Hepatocyte (in vitro differentiated cells): ENCODE measurements at regions not wholly inside any gene's neighbourhood (a gene's known extent, or its start where the extent isn't known, plus 50 kb on each side); places are given as distances from the start of the nearest gene placed in this dataset.
"Not testable (repeated sequence)": the region's sequence is repeated elsewhere in the genome, so short reads cannot be mapped to it uniquely, and the experiment has no call there.

Experiments
- DNase-seq: peaks from one replicate; pipeline ENCODE4 v3.0.0-alpha.2; 2016; ENCODE audit warnings: low spot score
- H2AFZ ChIP-seq: fragments of 200-600 bp; sonication (generic); 2 replicates; pipeline ENCODE4 v1.6.0; 2016; ENCODE audit warnings: antibody characterized with exemption, mild to moderate bottlenecking
- H3K27ac ChIP-seq: fragments of 200-600 bp; sonication (generic); 2 replicates; pipeline ENCODE4 v1.5.1; 2016; ENCODE audit warnings: mild to moderate bottlenecking
- H3K27me3 ChIP-seq: fragments of 200-600 bp; sonication (generic); 2 replicates; pipeline ENCODE4 v1.6.1; 2016
- H3K36me3 ChIP-seq: fragments of 200-600 bp; sonication (generic); replicated peaks from 2 replicates; pipeline ENCODE4 v1.5.1; 2016; ENCODE audit warnings: low read depth; ENCODE audit not compliant: insufficient read depth
- H3K4me1 ChIP-seq: fragments of 200-600 bp; sonication (generic); 2 replicates; pipeline ENCODE4 v1.5.1; 2016; ENCODE audit warnings: mild to moderate bottlenecking, moderate library complexity; ENCODE audit not compliant: insufficient read depth
- H3K4me2 ChIP-seq: fragments of 200-600 bp; sonication (generic); 2 replicates; pipeline ENCODE4 v1.6.0; 2016
- H3K4me3 ChIP-seq: fragments of 200-600 bp; sonication (generic); 2 replicates; pipeline ENCODE4 v1.5.1; 2016; ENCODE audit warnings: mild to moderate bottlenecking
- H3K79me2 ChIP-seq: fragments of 200-600 bp; sonication (generic); 2 replicates; pipeline ENCODE4 v1.6.0; 2017; ENCODE audit warnings: mild to moderate bottlenecking
- H3K9me2 ChIP-seq: fragments of 200-600 bp; sonication (generic); replicated peaks from 2 replicates; pipeline ENCODE4 v1.6.0; 2017; ENCODE audit warnings: mild to moderate bottlenecking; ENCODE audit not compliant: insufficient read depth
- H3K9me3 ChIP-seq: fragments of 200-600 bp; sonication (generic); 2 replicates; pipeline ENCODE4 v1.5.1; 2016; ENCODE audit warnings: low read depth, mild to moderate bottlenecking
- H4K20me1 ChIP-seq: fragments of 200-600 bp; sonication (generic); 2 replicates; pipeline ENCODE4 v1.6.0; 2016; ENCODE audit warnings: mild to moderate bottlenecking; ENCODE audit not compliant: insufficient read depth, poor library complexity, severe bottlenecking
- CTCF ChIP-seq: fragments of 200-600 bp; sonication (generic); IDR thresholded peaks from 2 replicates; pipeline ENCODE4 v1.5.1; 2016; ENCODE audit warnings: antibody characterized with exemption, mild to moderate bottlenecking; ENCODE audit not compliant: poor library complexity
- EZH2 ChIP-seq: fragments of 200-600 bp; sonication (generic); IDR thresholded peaks from 2 replicates; pipeline ENCODE4 v1.6.1; 2016; ENCODE audit warnings: antibody characterized with exemption, mild to moderate bottlenecking, borderline replicate concordance
- EZH2phosphoT487 ChIP-seq: fragments of 200-600 bp; sonication (generic); IDR thresholded peaks from one replicate; pipeline ENCODE4 v1.6.1; 2018; ENCODE audit warnings: antibody characterized with exemption, mild to moderate bottlenecking, low read depth, moderate library complexity; ENCODE audit not compliant: unreplicated experiment, severe bottlenecking
- WGBS: methylation state at CpG from one replicate; pipeline ENCODE4 v1.1.6; 2016; ENCODE audit warnings: low lambda C conversion rate; ENCODE audit errors: missing lambda C conversion rate; 5-methylcytosine and 5-hydroxymethylcytosine counted together

DNA sequence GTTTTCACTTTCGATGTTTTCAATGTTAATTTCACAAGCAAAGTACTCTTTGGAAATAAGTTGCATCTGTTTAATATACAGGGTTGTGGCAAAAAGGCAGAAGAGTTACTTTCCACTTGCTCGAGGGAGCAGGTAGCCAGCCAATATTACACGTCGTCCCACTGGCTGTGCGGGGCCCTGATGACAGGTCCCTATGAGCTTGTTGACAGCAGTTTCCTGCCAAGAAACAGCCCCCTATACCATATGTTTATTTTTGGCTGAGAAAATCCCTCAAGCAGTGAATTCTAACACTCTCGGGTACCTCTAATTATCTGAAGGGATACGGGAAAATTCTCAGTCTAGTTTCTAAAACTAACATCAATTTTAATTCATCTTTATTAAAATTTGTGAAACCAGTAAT, 116.8 kb upstream of the SGO1 start:
- H4K20me1 ChIP-seq, result no peaks in the 10 kb centered on the region
- WGBS, result 80% methylated on average over 7 of the region's 7 CpGs
- no peaks in the 10 kb centered on the region for H3K4me1 ChIP-seq
- no peak overlapping the region for H3K27ac ChIP-seq
- H3K9me3 ChIP-seq, result no peaks in the 10 kb centered on the region
- H3K4me3 ChIP-seq, result no peak overlapping the region
- TF ChIP-seq EZH2, result no peak
- H3K27me3 ChIP-seq, result no peaks in the 10 kb centered on the region
- no peaks in the 10 kb centered on the region for H3K79me2 ChIP-seq
- H3K36me3 ChIP-seq, result no peaks in the 10 kb centered on the region
- no peak for DNase-seq
- H2AFZ ChIP-seq, result no peak overlapping the region
- H3K9me2 ChIP-seq, result no peaks in the 10 kb centered on the region
- no peak overlapping the region for H3K4me2 ChIP-seq

- H3K4me2 ChIP-seq, result no peak overlapping the region
- H3K4me3 ChIP-seq, result no peak overlapping the region
- H2AFZ ChIP-seq, result no peak overlapping the region
- no peaks in the 10 kb centered on the region for H3K36me3 ChIP-seq
- H3K79me2 ChIP-seq, result no peaks in the 10 kb centered on the region
- H3K9me2 ChIP-seq, result no peaks in the 10 kb centered on the region
- no peaks in the 10 kb centered on the region for H4K20me1 ChIP-seq
- no peaks in the 10 kb centered on the region for H3K4me1 ChIP-seq
- no peaks in the 10 kb centered on the region for H3K27me3 ChIP-seq
- TF ChIP-seq CTCF, result no peak
- no peak for TF ChIP-seq EZH2phosphoT487
- no peak for TF ChIP-seq EZH2
- H3K9me3 ChIP-seq, result no peaks in the 10 kb centered on the region
- H3K27ac ChIP-seq, result no peak overlapping the region
- no peak for DNase-seq
Observed at GRCh38 chr3:20288050-20288449, 102.0 kb upstream of the SGO1 start.

- H3K79me2 ChIP-seq, result no peaks in the 10 kb centered on the region
- H3K27me3 ChIP-seq, result no peaks in the 10 kb centered on the region
- no peaks in the 10 kb centered on the region for H3K4me1 ChIP-seq
- TF ChIP-seq EZH2phosphoT487 (no peak), CTCF (no peak), EZH2 (no peak)
- no peaks in the 10 kb centered on the region for H3K9me2 ChIP-seq
- H4K20me1 ChIP-seq, result no peaks in the 10 kb centered on the region
- no peaks in the 10 kb centered on the region for H3K9me3 ChIP-seq
- H3K4me3 ChIP-seq, result no peak overlapping the region
- 86% methylated on average over 7 of the region's 7 CpGs for WGBS
- H3K36me3 ChIP-seq, result no peaks in the 10 kb centered on the region
- H3K4me2 ChIP-seq, result no peak overlapping the region
- DNase-seq, result no peak
- H3K27ac ChIP-seq, result no peak overlapping the region
- H2AFZ ChIP-seq, result no peak overlapping the region
Observed at GRCh38 chr3:20280257-20280656, 94.3 kb upstream of the SGO1 start.

DNA sequence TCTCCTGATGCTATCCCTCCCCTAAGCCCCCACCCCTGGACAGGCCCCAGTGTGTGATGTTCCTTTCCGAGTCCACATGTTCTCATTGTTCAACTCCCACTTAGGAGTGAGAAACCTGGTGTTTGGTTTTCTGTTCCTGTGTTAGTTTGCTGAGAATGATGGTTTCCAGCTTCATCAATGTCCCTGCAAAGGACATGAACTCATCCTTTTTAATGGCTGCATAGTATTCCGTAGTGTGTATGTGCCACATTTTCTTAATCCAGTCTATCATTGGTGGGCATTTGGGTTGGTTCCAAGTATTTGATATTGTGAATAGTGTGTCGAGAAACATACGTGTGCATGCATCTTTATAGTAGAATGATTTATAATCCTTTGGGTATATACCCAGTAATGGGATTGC, 80.0 kb upstream of the SGO1 start:
- H3K4me3 ChIP-seq, H3K36me3 ChIP-seq, H3K9me3 ChIP-seq, H3K4me1 ChIP-seq, DNase-seq, H2AFZ ChIP-seq, H4K20me1 ChIP-seq, H3K27ac ChIP-seq, H3K79me2 ChIP-seq, H3K27me3 ChIP-seq, H3K9me2 ChIP-seq, H3K4me2 ChIP-seq: not testable (repeated sequence)
- 96% methylated on average over 4 of the region's 4 CpGs for WGBS
